H1 (cell line): ENCODE measurements at regions not wholly inside any gene's neighbourhood (a gene's known extent, or its start where the extent isn't known, plus 50 kb on each side); places are given as distances from the start of the nearest gene placed in this dataset.

Source experiments
- CTCF ChIA-PET: fragments of 300-600 bp; sonication (Branson Sonifier 250); formaldehyde crosslinking; loops from one replicate; lab custom pipeline; 2021; ENCODE audit not compliant: partially characterized antibody; lab: Charles Lee
- POLR2A ChIA-PET: fragments of 300-600 bp; sonication (Branson Sonifier 250); formaldehyde crosslinking; loops from one replicate; lab custom pipeline; 2021; ENCODE audit warnings: inconsistent platforms; ENCODE audit not compliant: partially characterized antibody; lab: Charles Lee
- DNase-seq, 2 experiments: peaks; one replicate each; pipeline versions ENCODE4 v3.0.0 to v3.0.0-alpha.2; 2010 to 2022; ENCODE audit warnings: low spot score in 2 of 2, low read depth in 1 of 2, mixed read lengths in 1 of 2
- FAIRE-seq: peaks from 2 replicates; lab custom pipeline; 2011; peaks lifted over from hg19 to GRCh38; lab: Jason Lieb, UNC
- H2AFZ ChIP-seq: 2 replicates; pipeline ENCODE4 v1.8.1; 2012; ENCODE audit warnings: low read length, inconsistent platforms
- H2AK5ac ChIP-seq: 2 replicates; pipeline ENCODE4 v1.6.1; 2013; ENCODE audit warnings: low read depth, low read length
- H2BK120ac ChIP-seq: replicated peaks from 2 replicates; pipeline ENCODE3; 2013; ENCODE audit warnings: low read depth, low read length, inconsistent platforms
- H2BK12ac ChIP-seq: 2 replicates; pipeline ENCODE4 v1.6.1; 2013; ENCODE audit warnings: low read depth, low read length
- H2BK15ac ChIP-seq: 2 replicates; pipeline ENCODE4 v1.6.1; 2013; ENCODE audit warnings: low read length
- H2BK20ac ChIP-seq: 2 replicates; pipeline ENCODE4 v1.6.1; 2013; ENCODE audit warnings: low read length
- H2BK5ac ChIP-seq: 2 replicates; pipeline ENCODE4 v1.6.1; 2013; ENCODE audit warnings: low read depth, low read length
- H3K14ac ChIP-seq: 2 replicates; pipeline ENCODE4 v1.6.1; 2013; ENCODE audit warnings: inconsistent platforms; ENCODE audit not compliant: insufficient read length
- H3K18ac ChIP-seq: 2 replicates; pipeline ENCODE4 v1.6.1; 2013; ENCODE audit warnings: low read length; ENCODE audit errors: extremely low read depth
- H3K23ac ChIP-seq: 2 replicates; pipeline ENCODE4 v1.6.1; 2013; ENCODE audit warnings: inconsistent platforms; ENCODE audit not compliant: insufficient read length
- H3K23me2 ChIP-seq: 2 replicates; pipeline ENCODE4 v1.6.1; 2013; ENCODE audit warnings: low read depth, low read length
- H3K27ac ChIP-seq: 2 replicates; pipeline ENCODE4 v1.6.1; 2011; ENCODE audit warnings: low read depth, low read length, inconsistent platforms
- H3K27me3 ChIP-seq, 4 experiments: replicated peaks in 1 of 4; 1 replicate in 1 of 4; 2 replicates in 3 of 4; pipeline versions ENCODE4 v1.6.1 to v1.8.1; 2011 to 2013; ENCODE audit warnings: low read length in 3 of 4, mild to moderate bottlenecking in 3 of 4, inconsistent platforms in 2 of 4, mixed read lengths in 2 of 4, moderate library complexity in 1 of 4; ENCODE audit not compliant: control insufficient read depth in 3 of 4, insufficient read depth in 3 of 4; ENCODE audit errors: extremely low read depth in 1 of 4
- H3K36me3 ChIP-seq, 4 experiments: 2 replicates each; pipeline versions ENCODE4 v1.6.1 to v1.8.1; 2011 to 2013; ENCODE audit warnings: mild to moderate bottlenecking in 4 of 4, low read length in 3 of 4, moderate library complexity in 2 of 4, control low read depth in 1 of 4, inconsistent platforms in 1 of 4; ENCODE audit not compliant: insufficient read depth in 4 of 4, control insufficient read depth in 2 of 4
- H3K4ac ChIP-seq: replicated peaks from 2 replicates; pipeline ENCODE3; 2013; ENCODE audit warnings: low read length, low read depth, mixed read lengths, inconsistent platforms; ENCODE audit not compliant: insufficient read length
- H3K4me1 ChIP-seq, 4 experiments: replicated peaks in 1 of 4; 1 replicate in 1 of 4; 2 replicates in 3 of 4; pipeline versions ENCODE4 v1.6.1 to v1.8.1; 2011 to 2013; ENCODE audit warnings: low read length in 3 of 4, inconsistent platforms in 2 of 4, mixed read lengths in 1 of 4; ENCODE audit not compliant: insufficient read depth in 4 of 4, control insufficient read depth in 3 of 4
- H3K4me2 ChIP-seq, 2 experiments: 2 replicates each; pipeline versions ENCODE4 v1.6.1 to v1.8.1; 2011 to 2013; ENCODE audit warnings: low read depth in 2 of 2, low read length in 2 of 2, control low read depth in 1 of 2, inconsistent platforms in 1 of 2, mild to moderate bottlenecking in 1 of 2; ENCODE audit not compliant: insufficient read depth in 1 of 2
- H3K4me3 ChIP-seq, 4 experiments: fragments of 200-600, 300-600 bp in 1 of 4; sonication (generic), shearing (Covaris generic), sonication (Bioruptor Twin) in 1 of 4; 2 replicates each; pipeline versions ENCODE4 v1.5.1 to v1.8.1; 2011 to 2016; ENCODE audit warnings: low read length in 4 of 4, low read depth in 3 of 4, control low read depth in 2 of 4, inconsistent platforms in 2 of 4, mild to moderate bottlenecking in 2 of 4, mixed read lengths in 1 of 4, moderate library complexity in 1 of 4; ENCODE audit not compliant: insufficient read depth in 2 of 4; ENCODE audit errors: extremely low read depth in 1 of 4
- H3K56ac ChIP-seq: replicated peaks from 2 replicates; pipeline ENCODE3; 2013; ENCODE audit warnings: low read depth, mild to moderate bottlenecking, mixed read lengths, low read length, inconsistent platforms; ENCODE audit not compliant: insufficient read length
- H3K79me1 ChIP-seq: 2 replicates; pipeline ENCODE4 v1.6.1; 2013; ENCODE audit warnings: low read depth, low read length, control low read depth
- H3K79me2 ChIP-seq, 2 experiments: 2 replicates each; pipeline versions ENCODE4 v1.6.1 to v1.8.1; 2012 to 2013; ENCODE audit warnings: low read length in 2 of 2, mild to moderate bottlenecking in 2 of 2, inconsistent platforms in 1 of 2; ENCODE audit not compliant: insufficient read depth in 2 of 2, control insufficient read depth in 1 of 2
- H3K9ac ChIP-seq, 4 experiments: replicated peaks in 1 of 4; 1 replicate in 1 of 4; 2 replicates in 3 of 4; pipeline versions ENCODE4 v1.6.1 to v1.8.1; 2011 to 2013; ENCODE audit warnings: low read depth in 3 of 4, low read length in 3 of 4, control low read depth in 2 of 4, mild to moderate bottlenecking in 2 of 4, moderate library complexity in 2 of 4, inconsistent platforms in 1 of 4; ENCODE audit errors: extremely low read depth in 1 of 4
- H3K9me3 ChIP-seq, 2 experiments: 2 replicates each; pipeline versions ENCODE4 v1.6.1 to v1.8.1; 2012 to 2013; ENCODE audit warnings: mild to moderate bottlenecking in 2 of 2, moderate library complexity in 2 of 2, control low read depth in 1 of 2, inconsistent platforms in 1 of 2, low read depth in 1 of 2, low read length in 1 of 2, mixed read lengths in 1 of 2; ENCODE audit not compliant: insufficient read depth in 2 of 2
- H4K20me1 ChIP-seq, 2 experiments: replicated peaks in 1 of 2; 2 replicates each; pipeline versions ENCODE3 to v1.8.1; 2011 to 2013; ENCODE audit warnings: inconsistent platforms in 2 of 2, low read length in 2 of 2, mild to moderate bottlenecking in 1 of 2; ENCODE audit not compliant: insufficient read depth in 2 of 2, control insufficient read depth in 1 of 2
- H4K5ac ChIP-seq: 2 replicates; pipeline ENCODE4 v1.6.1; 2013; ENCODE audit warnings: low read length, low read depth, mixed read lengths, inconsistent platforms; ENCODE audit not compliant: insufficient read length
- H4K8ac ChIP-seq: 2 replicates; pipeline ENCODE4 v1.8.0; 2013; ENCODE audit warnings: mild to moderate bottlenecking, moderate library complexity, low read length, inconsistent platforms; ENCODE audit not compliant: insufficient read depth; ENCODE audit errors: extremely low read depth
- H4K91ac ChIP-seq: replicated peaks from 2 replicates; pipeline ENCODE3; 2013; ENCODE audit warnings: low read length, mixed read lengths, inconsistent platforms; ENCODE audit not compliant: insufficient read length
- MAX ChIP-seq: IDR thresholded peaks from 2 replicates; pipeline ENCODE4 v1.6.1; 2012; ENCODE audit warnings: inconsistent platforms
- RFX5 ChIP-seq: IDR thresholded peaks from 2 replicates; pipeline ENCODE4 v1.6.1; 2011; ENCODE audit warnings: low read depth, low read length, improper control_type of control experiment, borderline replicate concordance
- TEAD4 ChIP-seq: IDR thresholded peaks from 2 replicates; pipeline ENCODE4 v1.6.1; 2012; ENCODE audit warnings: low read depth, low read length, inconsistent platforms, mixed read lengths
- ZNF274 ChIP-seq: IDR thresholded peaks from 2 replicates; pipeline ENCODE4 v1.7.0; 2012; ENCODE audit warnings: low read length, borderline replicate concordance; ENCODE audit errors: extremely low read depth
- WGBS, 2 experiments: shearing (Covaris generic) in 1 of 2; methylation state at CpG; one replicate each; pipeline versions ENCODE4 v1.1.6 to v1.1.7; 2013 to 2015; ENCODE audit warnings: low lambda C conversion rate in 2 of 2, mixed read lengths in 2 of 2, inconsistent platforms in 1 of 2, low coverage in 1 of 2, missing lambda C conversion rate in 1 of 2; ENCODE audit not compliant: insufficient replicate concordance in 2 of 2, insufficient coverage in 1 of 2, insufficient read length in 1 of 2; ENCODE audit errors: extremely low coverage in 1 of 2, missing lambda C conversion rate in 1 of 2; 5-methylcytosine and 5-hydroxymethylcytosine counted together

DNA sequence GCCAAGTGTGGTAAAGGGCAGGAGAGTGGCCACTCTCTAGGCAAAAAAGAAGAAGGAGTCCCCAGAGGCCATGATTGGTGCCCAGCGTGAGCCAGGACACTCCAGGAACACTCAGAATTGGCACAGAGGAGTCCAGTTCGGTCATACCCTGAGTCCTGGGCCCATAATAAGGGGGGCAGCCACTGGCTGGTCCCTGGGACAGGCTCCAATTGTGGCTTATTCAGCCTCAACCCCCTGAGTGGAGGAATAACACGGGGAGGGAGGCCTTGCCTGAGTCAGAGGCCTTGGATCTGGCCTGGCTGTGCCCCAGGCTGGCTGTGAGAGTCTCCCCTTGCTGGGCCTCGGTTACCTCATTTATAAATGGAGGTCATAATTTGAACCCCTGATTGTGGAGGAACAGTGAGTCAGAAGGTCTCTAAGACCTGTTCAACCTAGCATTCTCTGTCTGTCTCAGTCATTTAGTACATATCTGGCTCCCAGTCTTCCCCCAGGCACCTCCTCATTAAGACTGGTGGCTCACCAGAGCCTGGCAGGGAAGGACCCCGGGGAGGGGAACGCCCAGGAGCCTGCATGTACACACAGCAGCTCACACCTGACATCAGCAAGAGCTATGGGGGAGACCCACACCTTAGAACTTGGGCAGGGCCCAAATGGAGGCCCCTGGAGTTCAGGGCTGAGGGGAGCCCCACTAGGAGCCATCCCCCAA lies 95.9 kb upstream of the ATP2B2 start:
- no peak overlapping the region for H3K4ac ChIP-seq
- H3K9me3 ChIP-seq = no peaks in the 10 kb centered on the region
- no peak overlapping the region for H2BK12ac ChIP-seq
- no peak overlapping the region for H2BK120ac ChIP-seq
- no peak overlapping the region for H4K5ac ChIP-seq
- H3K23me2 ChIP-seq = no peaks in the 10 kb centered on the region; the same call in 1 of the 2 replicates
- H2AK5ac ChIP-seq = no peak overlapping the region
- no peak overlapping the region for H3K56ac ChIP-seq
- DNase-seq = no peak
- no peak overlapping the region for H3K18ac ChIP-seq
- no peak overlapping the region for H2BK5ac ChIP-seq
- POLR2A ChIA-PET = no interaction called here
- no peaks in the 10 kb centered on the region for H3K36me3 ChIP-seq
- H3K27me3 ChIP-seq = no peaks in the 10 kb centered on the region; a peak in 1 of 7 replicates
- FAIRE-seq = no peak
- no peak overlapping the region for H3K4me3 ChIP-seq
- H2BK20ac ChIP-seq = no peak overlapping the region
- H3K14ac ChIP-seq = no peak overlapping the region
- WGBS, 2 experiments = 91% methylated on average over 6 of the region's 6 CpGs; no CpG with 5 or more reads in 1 of the 2 experiments
- no peaks in the 10 kb centered on the region for H3K79me2 ChIP-seq
- H3K27ac ChIP-seq = no peak overlapping the region
- H3K79me1 ChIP-seq = no peaks in the 10 kb centered on the region
- H3K4me1 ChIP-seq = peaks cover 0 to 6% (median 1%) of the 10 kb centered on the region in 4 experiments; a peak in 2 of 7 replicates
- no peak overlapping the region; the same call in 1 of the 2 replicates for H4K8ac ChIP-seq
- H4K91ac ChIP-seq = no peak overlapping the region
- no peak overlapping the region for H3K23ac ChIP-seq
- H3K4me2 ChIP-seq = no peak overlapping the region
- H4K20me1 ChIP-seq = peaks cover 0 to 4% of the 10 kb centered on the region in 2 experiments
- CTCF ChIA-PET = interaction anchor here (1.0 to 1.5 kb wide), 3 partner anchors 17 to 137 kb away, joined by 3 to 4 read pairs (median 3); no protein-coding TSS in a partner anchor
- no peak overlapping the region for H2AFZ ChIP-seq
- H2BK15ac ChIP-seq = 0 out of 2 replicates have a peak overlapping the region, but pooled peaks have one; percentile 72
- no peak overlapping the region for H3K9ac ChIP-seq
- TF ChIP-seq MAX (no peak), TEAD4 (no peak), RFX5 (no peak), ZNF274 (no peak)
